Hematopoietic multipotent progenitor cell treated with erythropoietin and hydrocortisone succinate and interleukin-3 and kit ligand, for 15 days (in vitro differentiated cells): ENCODE measurements at regions not wholly inside any gene's neighbourhood (a gene's known extent, or its start where the extent isn't known, plus 50 kb on each side); places are given as distances from the start of the nearest gene placed in this dataset.
"Not testable (repeated sequence)": the region's sequence is repeated elsewhere in the genome, so short reads cannot be mapped to it uniquely, and the experiment has no call there.

Experiments used
- DNase-seq: peaks from one replicate; pipeline ENCODE4 v3.0.0-alpha.2; 2015; ENCODE audit warnings: low spot score

DNA sequence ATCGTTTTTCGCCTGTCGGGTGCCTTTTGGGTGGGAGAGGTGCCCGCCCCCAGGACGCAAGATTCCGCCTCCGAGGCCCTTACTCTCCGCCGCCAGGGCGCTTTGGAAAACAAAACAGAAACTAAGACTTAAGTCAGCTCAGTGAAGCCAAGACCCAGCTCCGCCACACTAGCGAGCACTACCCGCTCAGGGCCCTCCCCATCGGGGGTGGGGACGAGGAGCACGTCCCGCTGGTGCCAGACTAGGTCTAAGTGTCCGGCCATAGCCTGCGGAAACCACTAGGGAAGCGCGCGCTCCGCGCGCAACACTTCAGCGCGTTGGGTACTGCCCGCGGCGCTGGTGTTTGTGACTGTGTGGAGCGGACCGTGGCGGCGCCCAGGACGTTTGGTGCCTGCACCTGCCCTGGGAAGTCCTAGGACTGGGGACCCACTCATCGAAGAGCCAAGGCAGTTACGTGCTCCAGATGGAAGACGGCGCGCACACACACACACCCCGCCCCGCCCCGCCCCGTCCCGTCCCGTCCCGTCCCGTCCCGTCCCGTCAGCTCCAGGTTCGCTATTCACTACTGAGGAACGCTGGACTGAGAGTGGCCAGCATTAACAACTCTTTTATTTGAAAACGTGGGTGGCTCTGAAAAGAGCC lies 57.6 kb upstream of the BOLA1 start:
- not testable (repeated sequence) for DNase-seq

GRCh38 chr1:149842458-149843064 lies 56.8 kb upstream of the BOLA1 start:
- not testable (repeated sequence) for DNase-seq

DNA sequence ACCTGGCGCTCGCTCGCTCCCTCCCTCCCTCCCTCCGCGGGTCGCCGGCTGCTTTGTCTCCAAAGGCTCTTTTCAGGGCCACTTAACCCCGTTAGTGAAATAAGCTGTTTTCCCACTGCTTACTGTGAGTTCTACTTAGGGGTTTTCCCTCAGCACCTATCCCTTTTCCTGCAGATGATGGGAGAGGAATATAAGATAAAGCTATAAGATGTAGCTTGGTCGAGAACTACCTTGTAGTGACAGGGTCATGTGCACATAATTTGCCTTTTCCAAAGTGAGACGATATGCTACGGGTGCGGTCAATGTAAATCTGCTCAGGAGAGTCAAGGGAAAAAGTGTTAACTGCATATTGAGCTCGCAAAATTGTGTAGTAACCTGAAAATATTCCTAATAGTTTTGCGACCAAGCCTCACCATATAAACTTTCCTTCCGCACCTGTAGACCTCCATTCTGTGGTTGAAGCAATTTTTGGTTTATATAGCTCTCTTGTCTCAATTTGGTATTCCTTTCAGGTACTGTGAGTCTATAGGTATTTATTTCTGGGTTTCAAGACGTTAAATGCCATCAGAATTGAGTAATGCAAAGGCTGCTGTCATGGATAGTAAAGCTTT lies 55.8 kb upstream of the BOLA1 start:
- DNase-seq, result peak; percentile 43

DNA sequence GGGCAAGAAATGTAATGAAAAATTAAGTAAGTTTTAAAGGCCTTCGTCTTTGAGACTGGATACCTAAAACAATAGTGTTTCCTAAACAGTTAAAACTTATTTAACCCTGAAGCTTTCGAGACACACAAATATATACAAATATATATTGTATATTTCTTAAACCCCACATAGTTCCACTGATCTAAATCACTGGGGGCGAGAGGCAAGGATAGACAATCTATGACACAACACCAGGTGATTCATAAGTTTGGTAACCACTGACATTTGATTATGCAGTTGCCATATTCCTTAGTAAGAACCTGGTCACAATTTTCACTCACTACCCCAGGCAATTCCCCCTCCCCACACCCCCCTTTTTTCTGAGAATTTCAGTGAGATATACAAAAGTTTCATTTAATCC lies 55.3 kb upstream of the BOLA1 start:
- DNase-seq, result peak; percentile 45

- DNase-seq, result peak; percentile 18
Observed at GRCh38 chr1:149844650-149845255, 54.6 kb upstream of the BOLA1 start.

GRCh38 chr1:149845416-149845815 lies 54.0 kb upstream of the BOLA1 start:
- peak; percentile 7 for DNase-seq

- peak; percentile 7 for DNase-seq
Observed at GRCh38 chr1:149846042-149846441, 53.3 kb upstream of the BOLA1 start.

GRCh38 chr1:149846593-149847466 lies 52.5 kb upstream of the BOLA1 start:
- DNase-seq, result no peak

DNA sequence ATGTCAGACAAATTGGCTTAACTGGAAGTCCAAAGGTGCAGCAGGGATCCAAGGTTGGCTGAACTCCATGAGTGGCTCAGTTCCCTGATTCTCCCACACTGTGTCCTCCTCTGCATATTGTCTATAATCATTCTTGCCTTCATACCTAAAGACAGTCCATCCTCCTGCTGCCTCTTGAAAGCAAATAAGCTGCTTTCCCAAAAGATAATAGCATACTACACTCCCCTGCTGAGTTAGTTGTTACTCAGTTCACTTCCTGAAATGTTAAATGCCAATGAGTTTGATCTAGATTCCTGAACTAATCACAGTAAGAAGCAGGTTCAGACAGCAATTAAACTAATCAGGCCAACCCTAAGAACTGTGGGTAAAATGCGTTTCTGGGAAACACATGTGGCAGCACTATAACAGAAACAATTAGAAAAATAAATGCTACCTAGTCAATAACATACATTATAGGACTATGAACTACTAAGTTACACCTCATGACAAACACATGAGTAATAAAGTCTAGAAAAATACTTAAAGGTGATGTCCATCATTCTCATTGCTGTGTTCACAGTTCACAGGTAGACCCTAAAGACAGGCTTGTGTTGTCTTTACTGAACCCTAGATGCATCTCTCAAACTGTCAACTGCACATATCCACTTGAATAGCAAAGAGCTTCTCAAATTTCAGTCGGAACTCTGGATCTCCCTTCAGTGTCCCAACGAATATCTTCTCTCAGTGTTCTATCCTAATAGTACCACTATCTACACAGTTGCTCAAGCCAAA lies 50.8 kb upstream of the BOLA1 start:
- peak; percentile 12 for DNase-seq

GRCh38 chr1:149849111-149849946 lies 50.0 kb upstream of the BOLA1 start:
- peak; percentile 14 for DNase-seq
